KBM-7 (cell line): ENCODE measurements at regions not wholly inside any gene's neighbourhood (a gene's known extent, or its start where the extent isn't known, plus 50 kb on each side); places are given as distances from the start of the nearest gene placed in this dataset.

Experiments
- DNase-seq: peaks from one replicate; pipeline ENCODE4 v3.0.0-alpha.2; 2015
- in situ Hi-C: fragments of 300-500 bp; cut with MboI; formaldehyde crosslinking; loops from 2 replicates; pipeline ENCODE4 v1.14.3; 2020; ENCODE audit warnings: low sequenced_read_pairs, low pct_unique_long_range_greater_than_20kb, mixed read lengths

- in situ Hi-C loops, result no loop called here
- DNase-seq, result no peak
Measured at GRCh38 chr21:28253961-28254360, 738.7 kb downstream of the LTN1 start.

- no peak for DNase-seq
- in situ Hi-C loops, result no loop called here
Measured at GRCh38 chr21:28253338-28253737, 739.3 kb downstream of the LTN1 start.

GRCh38 chr21:28252928-28253327 is 739.7 kb downstream of the LTN1 start:
- DNase-seq, result no peak
- in situ Hi-C loops, result no loop called here

GRCh38 chr21:28250946-28251345 is 741.7 kb downstream of the LTN1 start:
- DNase-seq, result no peak
- in situ Hi-C loops, result no loop called here

- no peak for DNase-seq
- in situ Hi-C loops, result no loop called here
Measured at GRCh38 chr21:28247454-28248020, 745.1 kb downstream of the LTN1 start.

GRCh38 chr21:28240586-28240985 is 752.1 kb downstream of the LTN1 start:
- in situ Hi-C loops, result no loop called here
- no peak for DNase-seq

- in situ Hi-C loops, result no loop called here
- DNase-seq, result no peak
Measured at GRCh38 chr21:28239340-28239739, 753.3 kb downstream of the LTN1 start.

GRCh38 chr21:28237661-28238060 is 755.0 kb downstream of the LTN1 start:
- in situ Hi-C loops, result no loop called here
- DNase-seq, result no peak

- peak; percentile 74 for DNase-seq
- in situ Hi-C loops, result no loop called here
Measured at GRCh38 chr21:28235169-28235895, 757.3 kb downstream of the LTN1 start.

- in situ Hi-C loops, result no loop called here
- no peak for DNase-seq
Measured at GRCh38 chr21:28234326-28234725, 758.4 kb downstream of the LTN1 start.

GRCh38 chr21:28233536-28234220 is 759.0 kb downstream of the LTN1 start:
- in situ Hi-C loops, result no loop called here
- no peak for DNase-seq

- in situ Hi-C loops, result no loop called here
Measured at GRCh38 chr21:28230559-28230958, 762.1 kb downstream of the LTN1 start.

GRCh38 chr21:28229814-28230213 is 762.9 kb downstream of the LTN1 start:
- in situ Hi-C loops, result no loop called here
- DNase-seq, result no peak

More at GRCh38 chr21:28230559-28230958, 762.1 kb downstream of the LTN1 start:
- no peak for DNase-seq

- DNase-seq, result no peak
- in situ Hi-C loops, result no loop called here
Measured at GRCh38 chr21:28228636-28228995, 764.1 kb downstream of the LTN1 start.

- in situ Hi-C loops, result no loop called here
- no peak for DNase-seq
Measured at GRCh38 chr21:28227881-28228635, 764.6 kb downstream of the LTN1 start.

GRCh38 chr21:28226563-28226962 is 766.1 kb downstream of the LTN1 start:
- no peak for DNase-seq
- in situ Hi-C loops, result no loop called here

- in situ Hi-C loops, result no loop called here
Measured at GRCh38 chr21:28224191-28224726, 768.4 kb downstream of the LTN1 start.

GRCh38 chr21:28221984-28222383 is 770.7 kb downstream of the LTN1 start:
- in situ Hi-C loops, result no loop called here
- no peak for DNase-seq

More at GRCh38 chr21:28224191-28224726, 768.4 kb downstream of the LTN1 start:
- no peak for DNase-seq

- in situ Hi-C loops, result no loop called here
- no peak for DNase-seq
Measured at GRCh38 chr21:28220680-28221079, 772.0 kb downstream of the LTN1 start.
